ENCODE measurements at regions not wholly inside any gene's neighbourhood (a gene's known extent, or its start where the extent isn't known, plus 50 kb on each side); places are given as distances from the start of the nearest gene placed in this dataset.

GRCh38 chr18:65358306-65358705 is 392.5 kb upstream of the CDH7 start:
- no peaks in the 10 kb centered on the region for H3K4me1 Mint-ChIP-seq
- no peak overlapping the region for H3K27ac Mint-ChIP-seq
- 91% methylated on average over 3 of the region's 3 CpGs; no CpG with 5 or more reads in 1 of the 2 experiments for WGBS, 2 experiments (ENCODE audit: insufficient coverage in 1 of 2, insufficient read length in 1 of 2)
- no peak for DNase-seq
- H3K4me3 ChIP-seq (ENCODE audit: low read length) = no peak overlapping the region
- H3K36me3 Mint-ChIP-seq (ENCODE audit: low read depth) = no peaks in the 10 kb centered on the region
- H3K27me3 ChIP-seq (ENCODE audit: control insufficient read depth, insufficient read depth, low read length, poor library complexity, severe bottlenecking) = no peaks in the 10 kb centered on the region
- no peaks in the 10 kb centered on the region for H3K4me1 ChIP-seq (ENCODE audit: control insufficient read depth, insufficient read depth, low read length)
- peaks cover 1% of the 10 kb centered on the region for H3K9me3 Mint-ChIP-seq
- H3K9me3 ChIP-seq (ENCODE audit: control insufficient read depth, low read length) = no peaks in the 10 kb centered on the region
- H3K4me3 Mint-ChIP-seq = no peak overlapping the region
- H3K27ac ChIP-seq (ENCODE audit: low read depth, low read length) = no peak overlapping the region
- TF ChIP-seq CTCF (conservative IDR thresholded peaks at IDR 0.05) = no peak
- no peaks in the 10 kb centered on the region for H3K27me3 Mint-ChIP-seq (ENCODE audit: insufficient read depth)
- H3K9ac ChIP-seq (ENCODE audit: extremely low read depth, low read length, poor library complexity, severe bottlenecking) = no peak overlapping the region
- no peaks in the 10 kb centered on the region for H3K36me3 ChIP-seq (ENCODE audit: control insufficient read depth, insufficient read depth, low read length)

- H3K4me1 Mint-ChIP-seq = no peaks in the 10 kb centered on the region
- Histone ChIP-seq H3K4me3 (ENCODE audit: low read length) (no peak overlapping the region), H3K27ac (ENCODE audit: low read depth, low read length) (no peak overlapping the region), H3K27me3 (ENCODE audit: control insufficient read depth, insufficient read depth, low read length, poor library complexity, severe bottlenecking) (no peaks in the 10 kb centered on the region), H3K9ac (ENCODE audit: extremely low read depth, low read length, poor library complexity, severe bottlenecking) (no peak overlapping the region), H3K36me3 (ENCODE audit: control insufficient read depth, insufficient read depth, low read length) (no peaks in the 10 kb centered on the region), H3K9me3 (ENCODE audit: control insufficient read depth, low read length) (no peaks in the 10 kb centered on the region), H3K4me1 (ENCODE audit: control insufficient read depth, insufficient read depth, low read length) (no peaks in the 10 kb centered on the region)
- H3K4me3 Mint-ChIP-seq = no peak overlapping the region
- DNase-seq = no peak
- H3K27me3 Mint-ChIP-seq (ENCODE audit: insufficient read depth) = no peaks in the 10 kb centered on the region
- 93 to 96% methylated on average over 3 of the region's 3 CpGs for WGBS, 2 experiments (ENCODE audit: insufficient coverage in 1 of 2, insufficient read length in 1 of 2)
- H3K9me3 Mint-ChIP-seq = no peaks in the 10 kb centered on the region
- no peaks in the 10 kb centered on the region for H3K36me3 Mint-ChIP-seq (ENCODE audit: low read depth)
- no peak overlapping the region for H3K27ac Mint-ChIP-seq
- TF ChIP-seq CTCF (conservative IDR thresholded peaks at IDR 0.05) = no peak
Observed at GRCh38 chr18:65352186-65352585, 398.6 kb upstream of the CDH7 start.

GRCh38 chr18:65349635-65350034 is 401.2 kb upstream of the CDH7 start:
- no peak overlapping the region for H3K27ac ChIP-seq (ENCODE audit: low read depth, low read length)
- TF ChIP-seq CTCF (conservative IDR thresholded peaks at IDR 0.05) = no peak
- WGBS, 2 experiments (ENCODE audit: insufficient coverage in 1 of 2, insufficient read length in 1 of 2) = no CpG with 5 or more reads among the region's 2 CpGs
- H3K27me3 ChIP-seq (ENCODE audit: control insufficient read depth, insufficient read depth, low read length, poor library complexity, severe bottlenecking) = no peaks in the 10 kb centered on the region
- no peaks in the 10 kb centered on the region for H3K9me3 ChIP-seq (ENCODE audit: control insufficient read depth, low read length)
- no peaks in the 10 kb centered on the region for H3K36me3 ChIP-seq (ENCODE audit: control insufficient read depth, insufficient read depth, low read length)
- Mint-ChIP-seq H3K27ac (no peak overlapping the region), H3K27me3 (ENCODE audit: insufficient read depth) (no peaks in the 10 kb centered on the region), H3K36me3 (ENCODE audit: low read depth) (no peaks in the 10 kb centered on the region), H3K4me1 (no peaks in the 10 kb centered on the region), H3K9me3 (no peaks in the 10 kb centered on the region), H3K4me3 (no peak overlapping the region)
- no peaks in the 10 kb centered on the region for H3K4me1 ChIP-seq (ENCODE audit: control insufficient read depth, insufficient read depth, low read length)
- no peak for DNase-seq
- no peak overlapping the region for H3K9ac ChIP-seq (ENCODE audit: extremely low read depth, low read length, poor library complexity, severe bottlenecking)
- H3K4me3 ChIP-seq (ENCODE audit: low read length) = no peak overlapping the region

Data from endodermal cell (in vitro differentiated cells).